ENCODE measurements at regions not wholly inside any gene's neighbourhood (a gene's known extent, or its start where the extent isn't known, plus 50 kb on each side); places are given as distances from the start of the nearest gene placed in this dataset.

- POLR2A ChIA-PET = no interaction called here
- H3K4me3 ChIP-seq (ENCODE audit: low read depth, low read length) = no peak overlapping the region
- DNase-seq (ENCODE audit: low read depth, low spot score) = no peak
- TF ChIP-seq, protein P1, sequence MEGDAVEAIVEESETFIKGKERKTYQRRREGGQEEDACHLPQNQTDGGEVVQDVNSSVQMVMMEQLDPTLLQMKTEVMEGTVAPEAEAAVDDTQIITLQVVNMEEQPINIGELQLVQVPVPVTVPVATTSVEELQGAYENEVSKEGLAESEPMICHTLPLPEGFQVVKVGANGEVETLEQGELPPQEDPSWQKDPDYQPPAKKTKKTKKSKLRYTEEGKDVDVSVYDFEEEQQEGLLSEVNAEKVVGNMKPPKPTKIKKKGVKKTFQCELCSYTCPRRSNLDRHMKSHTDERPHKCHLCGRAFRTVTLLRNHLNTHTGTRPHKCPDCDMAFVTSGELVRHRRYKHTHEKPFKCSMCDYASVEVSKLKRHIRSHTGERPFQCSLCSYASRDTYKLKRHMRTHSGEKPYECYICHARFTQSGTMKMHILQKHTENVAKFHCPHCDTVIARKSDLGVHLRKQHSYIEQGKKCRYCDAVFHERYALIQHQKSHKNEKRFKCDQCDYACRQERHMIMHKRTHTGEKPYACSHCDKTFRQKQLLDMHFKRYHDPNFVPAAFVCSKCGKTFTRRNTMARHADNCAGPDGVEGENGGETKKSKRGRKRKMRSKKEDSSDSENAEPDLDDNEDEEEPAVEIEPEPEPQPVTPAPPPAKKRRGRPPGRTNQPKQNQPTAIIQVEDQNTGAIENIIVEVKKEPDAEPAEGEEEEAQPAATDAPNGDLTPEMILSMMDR (IDR thresholded peaks at IDR 0.05; ENCODE audit: insufficient read depth, low read length, missing control alignments) = no peak
- CTCF ChIA-PET = no interaction called here
Observed at GRCh38 chr6:113110211-113110610, 746.9 kb upstream of the MARCKS start.

- TF ChIP-seq, protein P1 (IDR thresholded peaks at IDR 0.05; ENCODE audit: insufficient read depth, low read length, missing control alignments) = no peak
- CTCF ChIA-PET = interaction anchor here (1.1 kb wide), 1 partner anchor 17 kb away, joined by 3 read pairs; no protein-coding TSS in a partner anchor
- no peak overlapping the region for H3K4me3 ChIP-seq (ENCODE audit: low read depth, low read length)
- POLR2A ChIA-PET = interaction anchor here (0.6 kb wide), 1 partner anchor 250 kb away, joined by 3 read pairs; no protein-coding TSS in a partner anchor
- no peak for DNase-seq (ENCODE audit: low read depth, low spot score)
Observed at GRCh38 chr6:113111550-113111949, 745.6 kb upstream of the MARCKS start.

DNA sequence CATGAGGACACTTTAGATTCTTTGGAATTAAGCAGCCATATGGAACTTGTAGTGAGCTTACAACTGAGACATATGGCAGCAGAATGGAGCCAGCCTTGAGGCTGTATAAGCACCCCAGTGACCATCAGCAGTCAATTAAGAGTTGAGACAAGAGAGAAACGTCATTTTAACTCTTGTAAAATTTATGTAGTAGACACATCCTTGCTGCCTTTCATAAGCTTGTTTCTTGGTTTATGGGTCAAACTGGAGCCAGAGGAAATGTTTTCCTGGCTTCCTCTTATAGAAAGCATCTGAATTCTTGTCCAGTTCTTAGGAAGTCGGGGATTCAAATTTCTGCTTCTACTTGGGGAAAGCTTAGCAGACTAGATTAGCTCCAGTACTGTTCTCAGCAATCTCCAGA lies 745.1 kb upstream of the MARCKS start:
- ChIA-PET POLR2A (interaction anchor here (0.6 kb wide), 1 partner anchor 251 kb away, joined by 3 read pairs; no protein-coding TSS in a partner anchor), CTCF (interaction anchor here (1.1 kb wide), 1 partner anchor 18 kb away, joined by 3 read pairs; no protein-coding TSS in a partner anchor)
- TF ChIP-seq, protein P1 (IDR thresholded peaks at IDR 0.05; ENCODE audit: insufficient read depth, low read length, missing control alignments) = no peak
- DNase-seq (ENCODE audit: low read depth, low spot score) = no peak
- no peak overlapping the region for H3K4me3 ChIP-seq (ENCODE audit: low read depth, low read length)

GRCh38 chr6:113115196-113115595 lies 741.9 kb upstream of the MARCKS start:
- H3K4me3 ChIP-seq (ENCODE audit: low read depth, low read length) = no peak overlapping the region
- TF ChIP-seq, protein P1 (IDR thresholded peaks at IDR 0.05; ENCODE audit: insufficient read depth, low read length, missing control alignments) = no peak
- ChIA-PET CTCF (no interaction called here), POLR2A (no interaction called here)
- DNase-seq (ENCODE audit: low read depth, low spot score) = no peak

GRCh38 chr6:113120224-113120581 lies 736.9 kb upstream of the MARCKS start:
- DNase-seq (ENCODE audit: low read depth, low spot score) = peak; percentile 88
- POLR2A ChIA-PET = interaction anchor here (0.9 to 2.2 kb wide), 6 partner anchors 52 to 739 kb away, joined by 3 to 11 read pairs (median 3); no protein-coding TSS in a partner anchor
- H3K4me3 ChIP-seq (ENCODE audit: low read depth, low read length) = no peak overlapping the region
- CTCF ChIA-PET = interaction anchor here (1.0 to 1.5 kb wide), 4 partner anchors 62 to 738 kb away, joined by 3 to 4 read pairs (median 3); no protein-coding TSS in a partner anchor
- TF ChIP-seq, protein P1 (IDR thresholded peaks at IDR 0.05; ENCODE audit: insufficient read depth, low read length, missing control alignments) = no peak

DNA sequence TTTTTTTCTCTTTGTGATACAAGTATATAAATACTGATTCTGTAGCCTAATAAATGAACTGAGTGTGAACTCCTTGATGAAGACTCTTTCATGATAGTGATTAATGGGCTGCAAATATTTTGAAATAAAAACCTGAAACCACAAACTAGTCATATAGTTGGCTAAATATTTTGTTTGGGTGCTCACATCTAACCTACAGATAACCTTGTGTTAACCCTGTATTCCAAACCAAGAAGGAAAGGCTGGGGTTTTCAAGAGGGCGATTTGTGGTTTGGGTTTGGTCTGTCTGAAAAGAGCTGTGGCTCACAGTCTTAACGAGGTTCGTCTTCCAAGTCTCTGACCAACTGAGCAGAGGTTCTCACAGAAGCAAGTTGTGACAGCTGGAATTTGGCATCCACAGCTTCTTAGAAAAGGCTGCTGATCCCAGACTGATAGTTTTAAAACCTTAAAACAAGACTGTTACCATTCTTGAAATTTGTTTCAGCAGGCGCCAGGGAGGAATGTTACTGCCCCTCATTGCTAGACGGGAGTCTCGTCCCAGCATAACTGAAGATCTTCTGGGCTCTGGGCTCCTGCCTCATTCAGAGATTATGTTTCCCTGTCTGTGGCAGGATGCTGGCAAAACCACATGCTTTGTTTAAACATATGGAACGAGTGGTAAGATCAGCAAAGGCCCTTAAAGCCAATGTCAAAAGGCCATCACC lies 736.4 kb upstream of the MARCKS start:
- TF ChIP-seq, protein P1 (IDR thresholded peaks at IDR 0.05; ENCODE audit: insufficient read depth, low read length, missing control alignments) = no peak
- peak; percentile 98 for DNase-seq (ENCODE audit: low read depth, low spot score)
- ChIA-PET CTCF (interaction anchor here (0.6 to 2.3 kb wide), 10 partner anchors 10 to 789 kb away, joined by 3 to 7 read pairs (median 3); no protein-coding TSS in a partner anchor), POLR2A (interaction anchor here (0.7 to 2.2 kb wide), 9 partner anchors 53 to 738 kb away, joined by 3 to 11 read pairs (median 3); no protein-coding TSS in a partner anchor)
- no peak overlapping the region for H3K4me3 ChIP-seq (ENCODE audit: low read depth, low read length)
